ENCODE measurements at regions not wholly inside any gene's neighbourhood (a gene's known extent, or its start where the extent isn't known, plus 50 kb on each side); places are given as distances from the start of the nearest gene placed in this dataset.
"Not testable (repeated sequence)": the region's sequence is repeated elsewhere in the genome, so short reads cannot be mapped to it uniquely, and the experiment has no call there.

DNA sequence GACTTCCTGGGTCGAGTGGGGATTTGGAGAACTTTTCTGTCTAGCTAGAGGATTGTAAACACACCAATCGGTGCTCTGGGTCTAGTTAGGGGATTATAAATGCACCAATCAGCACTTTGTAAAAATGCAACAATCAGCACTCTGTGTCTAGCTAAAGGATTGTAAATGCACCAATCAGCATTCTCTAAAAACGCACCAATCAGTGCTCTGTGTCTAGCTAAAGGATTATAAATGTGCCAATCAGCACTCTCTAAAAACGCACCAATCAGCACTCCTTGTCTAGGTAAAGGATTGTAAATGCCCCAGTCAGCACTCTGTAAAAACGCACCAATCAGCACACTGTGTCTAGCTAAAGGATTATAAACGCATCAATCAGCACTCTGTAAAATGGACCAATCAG, 209.0 kb upstream of the SLC35B3 start:
- no peak for DNase-seq

DNA sequence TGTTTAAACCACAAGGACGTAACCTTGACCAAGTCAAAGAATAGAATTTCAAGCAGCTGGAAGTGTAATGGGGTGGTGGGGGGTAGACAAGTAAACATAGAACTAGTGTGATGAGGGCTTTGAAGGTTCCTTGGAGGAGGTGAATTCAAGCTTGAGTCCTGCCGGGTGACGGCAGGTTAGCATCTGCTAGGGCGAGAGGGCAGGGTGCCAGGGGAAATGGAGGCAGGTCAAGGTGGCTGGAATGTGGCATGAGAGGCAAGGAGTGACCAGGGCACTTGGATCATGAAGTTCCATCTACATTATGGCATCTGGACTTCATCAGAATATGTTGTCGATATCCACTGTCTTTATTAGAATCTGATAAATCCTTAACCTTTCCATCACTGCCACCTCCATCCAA, 207.5 kb upstream of the SLC35B3 start:
- no peak for DNase-seq

DNA sequence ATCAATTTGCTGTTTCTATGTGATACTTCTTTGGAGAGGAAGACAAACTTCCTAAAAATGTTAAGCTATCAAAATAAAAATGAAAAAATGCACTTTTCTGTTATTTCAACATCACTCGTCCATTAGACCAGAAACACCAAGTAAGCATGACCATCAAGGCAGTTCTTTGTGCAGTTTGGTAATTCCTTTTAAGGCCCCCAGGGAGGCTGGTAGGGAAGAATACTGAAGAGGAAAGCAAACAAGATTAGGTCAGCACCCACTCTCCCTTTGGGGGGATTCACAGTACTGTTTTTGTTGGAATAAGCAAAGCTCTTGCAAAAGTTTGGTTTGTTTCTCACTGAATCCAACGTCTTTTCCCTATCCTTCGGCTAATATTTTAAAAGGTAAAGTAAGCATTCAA, 206.8 kb upstream of the SLC35B3 start:
- no peak for DNase-seq

DNA sequence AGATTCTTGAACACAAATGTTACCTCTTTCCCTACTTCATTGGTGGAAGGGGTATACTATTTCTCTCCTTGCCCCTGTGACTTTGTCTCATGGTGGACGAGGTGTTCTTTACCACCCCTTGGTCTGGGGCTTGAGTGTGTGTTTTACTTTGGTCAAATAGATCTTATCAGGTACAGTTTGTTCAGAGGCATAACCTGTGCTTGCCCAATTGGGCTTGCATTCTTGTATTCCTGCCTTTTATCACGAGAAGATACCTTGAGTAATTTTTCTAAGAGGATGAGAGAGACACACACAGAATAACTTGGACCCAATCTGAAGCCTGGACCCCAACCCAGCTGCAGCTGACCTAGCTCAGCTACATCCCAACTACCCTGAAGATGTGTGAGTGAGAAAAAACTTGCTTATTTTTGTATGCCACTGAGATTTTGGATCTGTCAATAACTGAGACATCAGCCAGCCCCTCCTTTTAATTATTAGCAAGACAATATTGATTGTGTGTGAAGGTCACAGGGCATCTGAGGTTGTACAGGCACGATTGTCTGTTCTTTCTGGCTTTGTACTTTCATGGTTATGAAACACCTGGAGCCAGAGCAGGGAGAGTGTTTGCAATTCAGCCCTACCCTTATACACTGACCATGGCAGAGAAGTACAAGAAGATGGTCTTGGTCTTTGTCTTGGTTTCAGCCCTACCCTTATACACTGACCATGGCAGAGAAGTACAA, 204.7 kb upstream of the SLC35B3 start:
- DNase-seq, result no peak

DNA sequence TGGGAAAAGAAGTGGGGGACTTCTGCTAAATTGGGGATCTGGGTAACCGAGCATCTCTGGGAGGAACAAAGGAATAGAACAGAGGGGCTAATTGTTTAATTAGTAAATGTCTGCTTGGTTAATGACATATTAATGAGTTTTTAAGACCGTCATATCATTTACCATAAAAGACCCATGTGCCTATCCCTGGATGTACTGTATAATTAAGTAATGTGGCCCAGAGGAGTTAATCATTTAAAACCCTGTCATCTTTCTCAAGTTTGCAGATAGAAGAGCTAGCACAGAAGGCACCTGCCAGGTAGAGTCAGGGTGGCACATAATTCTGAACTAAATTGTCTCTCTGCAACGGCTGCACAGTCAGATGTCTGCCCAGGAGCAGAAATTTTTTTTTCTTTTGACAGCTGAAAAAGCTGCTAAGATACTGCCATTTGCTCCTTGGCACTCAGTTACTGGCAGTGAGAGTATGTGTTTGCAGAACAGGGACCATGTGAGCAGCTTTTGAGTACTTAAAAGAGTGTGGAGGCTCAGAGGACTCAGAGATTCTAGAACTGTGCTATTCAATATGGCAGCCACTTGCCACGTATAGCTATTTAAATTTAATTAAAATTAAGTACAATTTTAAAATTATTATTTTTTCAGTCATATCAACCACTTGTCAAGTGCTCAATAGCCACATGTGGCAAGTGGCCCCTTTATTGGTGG, 202.7 kb upstream of the SLC35B3 start:
- no peak for DNase-seq

DNA sequence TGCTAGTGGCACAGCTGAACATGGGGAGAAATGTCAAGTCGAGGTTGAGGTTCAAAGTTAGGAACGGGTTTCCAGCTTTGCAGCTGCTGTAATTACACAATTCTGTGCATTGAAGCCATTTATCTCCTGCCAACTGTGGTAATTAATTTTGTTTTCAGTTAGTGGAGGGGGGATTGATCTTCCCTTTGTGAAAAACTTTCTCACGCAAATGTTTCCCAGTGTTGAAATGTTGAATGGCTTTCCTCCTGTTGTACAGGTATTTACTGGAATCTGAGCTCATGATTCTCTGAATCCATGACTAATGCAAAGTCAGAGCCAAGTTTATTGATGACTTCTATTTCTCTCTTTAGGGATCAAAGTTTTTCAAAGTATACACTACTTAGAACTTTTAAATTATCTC, 198.4 kb upstream of the SLC35B3 start:
- no peak for DNase-seq

DNA sequence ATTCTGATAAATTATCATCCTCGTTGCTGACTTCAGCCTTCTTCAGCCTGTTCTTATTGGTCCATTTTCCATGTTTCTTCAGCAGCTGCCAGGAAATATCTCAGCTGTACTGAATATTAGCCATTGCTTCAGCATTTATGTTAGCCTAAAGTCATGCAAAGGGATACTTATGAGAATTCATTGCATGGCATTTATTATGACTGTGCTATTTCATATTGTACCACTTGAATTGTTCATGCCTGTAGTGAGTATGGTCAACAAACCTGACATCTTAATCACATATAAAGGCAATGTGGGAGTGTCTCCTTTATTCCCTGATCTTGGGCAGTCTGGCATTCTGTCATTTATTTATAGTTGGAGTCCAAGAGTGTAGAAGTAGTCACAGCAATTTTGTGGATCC, 193.4 kb upstream of the SLC35B3 start:
- DNase-seq, result no peak

DNA sequence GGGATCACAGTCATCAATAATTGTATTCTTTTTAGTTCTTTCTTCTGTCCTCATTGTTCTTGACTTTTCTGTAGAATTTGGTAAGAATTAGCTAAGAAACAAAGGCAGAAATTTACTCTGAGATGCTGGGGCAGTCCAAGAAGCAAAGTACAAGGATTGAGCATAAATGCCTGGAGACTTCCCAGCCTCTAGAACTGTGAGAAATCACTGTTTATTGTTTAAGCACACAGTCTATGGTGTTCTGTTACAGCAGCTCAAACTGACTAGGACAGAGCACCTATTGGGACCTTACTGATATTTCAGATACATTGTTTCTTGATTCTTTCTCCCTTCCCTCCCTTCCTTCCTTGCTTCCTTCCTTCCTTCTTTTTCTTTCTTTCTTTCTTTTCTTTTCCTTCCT, 192.7 kb upstream of the SLC35B3 start:
- DNase-seq, result no peak

DNA sequence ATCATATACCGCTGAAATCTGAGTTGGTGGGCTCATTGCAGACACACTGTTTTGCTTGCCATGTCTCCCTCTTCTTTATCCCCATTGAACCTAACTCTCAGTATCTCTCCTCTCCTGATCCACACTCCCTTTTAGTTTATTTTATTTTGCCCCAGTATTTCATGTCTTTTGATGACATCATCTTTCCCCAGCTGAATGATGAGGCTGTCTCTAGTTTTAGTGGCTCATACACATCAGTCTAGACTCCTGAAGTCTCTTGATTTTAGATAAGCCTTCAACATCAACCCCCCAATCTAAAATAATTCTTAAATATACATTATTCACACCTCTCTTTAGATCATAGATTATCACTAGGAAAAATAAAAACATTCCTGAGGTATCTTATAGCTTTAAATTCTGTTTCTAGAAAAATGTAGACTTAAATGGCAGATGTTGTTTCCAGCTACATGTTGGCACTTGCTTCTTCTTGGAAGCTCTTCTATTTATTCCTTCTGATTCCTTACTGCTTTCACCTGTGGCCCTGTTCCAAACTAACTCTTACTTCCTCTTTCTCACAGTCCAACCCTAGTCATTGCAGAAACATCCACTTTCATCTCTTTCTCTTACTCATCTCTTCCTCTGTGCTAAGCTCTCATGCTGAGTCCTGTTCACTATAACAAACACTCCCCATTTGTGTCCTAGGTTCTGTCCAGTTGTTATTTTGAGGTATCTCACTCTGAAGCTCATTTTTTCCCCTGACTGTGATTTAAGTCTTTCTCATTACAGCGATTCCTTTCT, 191.9 kb upstream of the SLC35B3 start:
- DNase-seq, result no peak

DNA sequence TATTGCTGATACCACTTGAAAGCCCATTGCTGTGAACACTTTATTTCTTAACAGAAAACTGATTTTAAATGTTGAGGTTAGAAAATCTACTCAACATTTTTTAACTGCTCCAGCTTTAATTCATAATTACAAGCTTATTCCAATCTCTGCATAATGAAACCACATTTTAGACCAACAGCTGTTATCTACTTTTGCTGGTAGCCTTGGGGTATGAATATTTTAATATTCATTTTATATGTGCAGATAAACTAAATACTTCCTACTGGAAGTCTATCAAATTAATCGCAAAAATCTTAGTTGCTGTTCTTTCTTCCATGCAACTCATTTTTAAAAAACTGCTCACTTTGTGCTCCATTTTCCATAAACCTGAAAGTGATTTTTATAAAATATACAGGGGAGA, 189.3 kb upstream of the SLC35B3 start:
- no peak for DNase-seq

DNA sequence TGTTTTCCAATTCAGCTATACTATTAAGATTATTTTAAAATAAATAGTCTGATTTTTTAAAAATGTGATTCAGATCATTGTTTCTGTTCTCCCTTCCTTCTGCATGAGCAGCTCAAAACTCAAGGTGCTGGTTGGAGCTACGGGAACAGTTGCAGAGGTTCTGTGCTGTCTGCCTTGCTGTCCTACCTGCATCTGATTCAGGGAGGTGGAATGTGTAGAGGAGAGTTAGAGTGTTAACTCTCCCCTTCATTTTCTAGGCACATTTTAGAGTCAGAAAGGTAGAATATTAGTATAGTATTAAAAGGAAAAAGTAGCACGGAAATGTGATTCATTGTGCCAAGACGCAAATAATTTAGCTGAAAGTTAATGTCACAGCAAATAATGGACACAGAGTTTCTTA, 188.1 kb upstream of the SLC35B3 start:
- DNase-seq, result no peak

DNA sequence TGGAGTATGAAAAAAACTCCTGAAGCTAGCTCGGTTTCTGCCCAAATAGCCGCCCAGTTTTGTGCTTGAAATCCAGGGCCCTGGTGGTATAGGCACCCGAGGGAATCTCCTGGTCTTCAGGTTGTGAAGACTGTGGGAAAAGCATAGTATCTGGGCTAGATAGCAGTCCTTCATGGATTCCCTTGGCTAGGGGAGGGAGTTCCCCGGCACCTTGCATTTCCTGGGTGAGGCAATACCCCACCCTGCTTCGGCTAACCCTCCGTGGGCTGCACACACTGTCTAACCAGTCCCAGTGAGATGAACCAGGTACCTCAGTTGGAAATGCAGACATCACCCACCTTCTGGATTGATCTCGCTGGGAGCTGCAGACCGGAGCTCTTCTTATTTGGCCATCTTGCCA, 184.5 kb upstream of the SLC35B3 start:
- no peak for DNase-seq

DNA sequence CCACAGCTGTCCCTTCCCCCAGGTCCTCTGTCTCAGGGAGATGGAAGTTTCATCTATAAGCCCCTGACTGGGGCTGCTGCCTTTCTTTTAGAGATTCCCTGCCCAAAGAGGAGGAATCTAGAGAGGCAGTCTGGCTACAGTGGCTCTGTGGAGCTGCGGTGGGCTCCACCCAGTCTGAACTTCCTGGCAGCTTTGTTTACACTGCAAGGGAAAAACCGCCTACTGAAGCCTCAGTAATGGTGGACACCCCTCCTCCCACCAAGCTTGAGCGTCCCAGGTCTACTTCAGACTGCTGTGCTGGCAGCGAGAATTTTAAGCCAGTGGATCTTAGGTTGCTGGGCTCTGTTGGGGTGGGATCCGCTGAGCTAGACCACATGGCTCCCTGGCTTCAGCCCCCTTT, 184.1 kb upstream of the SLC35B3 start:
- DNase-seq, result not testable (repeated sequence)

DNA sequence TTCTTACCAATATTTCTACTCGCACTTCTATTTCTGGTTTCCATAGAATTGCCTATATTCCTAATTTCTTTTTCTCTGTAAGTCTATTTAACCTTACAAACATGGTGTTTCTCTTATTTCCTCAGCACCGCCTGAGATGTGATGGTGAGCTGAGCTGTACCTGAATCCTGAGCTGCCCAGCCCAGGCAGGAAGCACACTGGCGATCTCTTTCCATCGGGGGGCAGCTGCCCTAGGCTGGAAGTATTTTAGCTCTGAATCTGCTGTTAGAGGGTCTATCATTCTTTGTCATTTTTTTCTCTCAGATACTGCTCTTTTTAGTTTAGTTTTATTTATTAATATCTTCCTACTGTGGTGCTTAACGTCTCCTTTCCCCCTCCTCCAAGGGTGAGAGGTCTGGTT, 173.4 kb upstream of the SLC35B3 start:
- DNase-seq, result no peak

DNA sequence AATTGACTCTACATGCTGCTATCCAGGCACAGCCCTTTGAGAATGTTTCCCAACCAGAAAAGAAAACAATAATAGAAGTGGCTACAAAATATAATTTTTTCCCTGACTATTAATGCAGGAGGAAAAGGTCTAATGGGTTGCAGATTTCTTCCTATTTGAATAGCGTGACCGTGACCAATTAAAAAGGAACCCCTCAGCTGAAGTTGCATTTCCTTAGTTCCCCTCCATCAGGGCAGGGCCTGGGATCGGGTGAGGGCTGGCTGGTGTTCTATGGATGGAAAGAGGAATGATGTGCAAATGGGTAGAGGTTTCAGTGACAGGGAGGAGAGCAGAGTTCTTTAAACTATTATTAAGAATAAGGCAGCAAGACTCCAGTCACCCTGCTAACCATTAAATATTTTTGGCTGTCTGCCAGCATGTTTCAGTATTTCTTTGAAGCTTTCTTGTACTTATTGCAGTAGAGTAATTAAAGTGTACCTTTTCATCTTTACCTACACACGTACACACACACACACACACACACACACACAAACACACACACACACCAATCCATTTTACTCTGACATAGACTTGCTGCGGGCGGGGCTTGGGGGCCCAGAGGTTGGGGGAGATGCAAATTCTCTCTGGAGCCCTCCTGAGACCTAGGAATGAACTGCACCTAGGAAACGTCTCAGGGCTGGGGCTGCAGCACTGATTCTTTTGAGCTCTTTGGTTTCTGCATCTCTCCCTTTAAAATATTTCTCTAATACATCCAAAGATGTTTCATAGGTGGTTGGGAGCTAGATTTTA, 154.8 kb upstream of the SLC35B3 start:
- peak; percentile 25 for DNase-seq

DNA sequence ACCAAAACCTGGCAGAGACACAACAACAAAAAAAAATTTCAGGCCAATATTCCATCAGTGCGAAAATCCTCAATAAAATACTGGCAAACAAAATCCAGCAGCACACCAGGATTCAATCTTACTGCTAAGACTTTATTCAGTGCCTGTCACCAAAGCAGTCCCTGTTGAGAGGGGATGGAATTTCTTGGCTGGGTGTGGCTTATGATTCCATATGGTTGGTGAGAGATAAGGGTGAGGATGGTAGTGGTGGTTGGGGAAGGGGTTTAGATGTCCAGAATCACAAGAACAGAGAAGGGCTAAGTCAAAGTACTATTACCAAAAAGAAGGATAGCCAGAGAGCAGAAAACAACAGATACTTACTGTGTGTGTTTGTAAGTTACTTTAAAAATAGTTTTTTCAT, 152.8 kb upstream of the SLC35B3 start:
- DNase-seq, result no peak

DNA sequence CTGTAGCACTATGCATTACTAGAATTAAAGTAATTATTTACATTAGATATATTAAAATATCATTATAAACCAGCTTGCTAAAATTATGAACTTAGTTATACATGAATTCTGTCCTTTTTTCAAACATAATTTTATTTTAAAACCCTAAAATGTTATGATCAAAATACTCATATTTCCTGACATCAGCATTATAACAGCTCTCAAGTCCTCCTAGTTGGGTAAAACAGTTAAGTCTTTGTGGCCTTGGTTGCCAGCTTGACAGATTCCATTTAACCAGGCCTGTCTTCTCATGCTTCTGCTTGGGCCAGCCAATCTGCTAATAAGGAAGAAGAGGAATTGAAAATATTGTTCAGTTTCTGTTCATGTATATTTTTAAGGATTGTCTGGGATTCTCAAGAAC, 147.9 kb upstream of the SLC35B3 start:
- DNase-seq, result no peak

DNA sequence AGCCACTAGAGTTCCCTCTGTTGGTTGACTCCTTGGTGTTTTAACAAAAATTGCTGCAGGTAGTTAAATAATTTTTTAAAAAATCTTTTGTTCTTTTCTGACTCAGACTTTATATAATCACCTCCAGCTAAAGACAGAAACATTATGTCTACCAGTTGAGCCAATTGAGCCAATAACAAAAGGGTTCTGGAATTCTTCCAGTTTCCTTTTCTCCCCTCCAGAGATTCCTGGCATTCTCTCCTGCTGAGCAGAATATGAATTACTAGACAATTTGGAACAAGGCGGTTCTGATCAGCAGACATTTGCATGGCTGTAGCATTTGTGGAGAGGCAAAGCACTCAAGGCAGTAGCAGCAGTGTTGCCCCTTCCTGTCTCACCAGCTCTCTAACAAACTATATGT, 144.0 kb upstream of the SLC35B3 start:
- no peak for DNase-seq

DNA sequence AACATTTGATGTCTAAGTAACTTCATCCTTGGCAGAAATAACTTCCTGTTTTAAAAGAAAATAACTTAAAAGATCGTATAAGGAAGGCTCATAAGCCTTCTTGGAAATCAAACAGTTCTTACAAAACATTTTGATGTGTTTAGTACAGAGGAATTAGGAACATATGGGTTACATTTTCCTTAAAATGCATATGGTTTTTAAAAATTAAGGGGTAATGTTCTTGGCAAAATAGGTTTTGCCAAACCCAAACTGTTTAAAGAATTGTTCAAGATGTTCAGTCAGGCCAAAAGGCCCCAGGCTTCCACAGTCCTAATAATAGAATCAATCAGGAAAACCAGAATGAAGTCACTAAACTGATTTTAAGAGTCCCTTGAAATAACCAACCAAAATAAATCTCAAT, 142.7 kb upstream of the SLC35B3 start:
- no peak for DNase-seq

DNA sequence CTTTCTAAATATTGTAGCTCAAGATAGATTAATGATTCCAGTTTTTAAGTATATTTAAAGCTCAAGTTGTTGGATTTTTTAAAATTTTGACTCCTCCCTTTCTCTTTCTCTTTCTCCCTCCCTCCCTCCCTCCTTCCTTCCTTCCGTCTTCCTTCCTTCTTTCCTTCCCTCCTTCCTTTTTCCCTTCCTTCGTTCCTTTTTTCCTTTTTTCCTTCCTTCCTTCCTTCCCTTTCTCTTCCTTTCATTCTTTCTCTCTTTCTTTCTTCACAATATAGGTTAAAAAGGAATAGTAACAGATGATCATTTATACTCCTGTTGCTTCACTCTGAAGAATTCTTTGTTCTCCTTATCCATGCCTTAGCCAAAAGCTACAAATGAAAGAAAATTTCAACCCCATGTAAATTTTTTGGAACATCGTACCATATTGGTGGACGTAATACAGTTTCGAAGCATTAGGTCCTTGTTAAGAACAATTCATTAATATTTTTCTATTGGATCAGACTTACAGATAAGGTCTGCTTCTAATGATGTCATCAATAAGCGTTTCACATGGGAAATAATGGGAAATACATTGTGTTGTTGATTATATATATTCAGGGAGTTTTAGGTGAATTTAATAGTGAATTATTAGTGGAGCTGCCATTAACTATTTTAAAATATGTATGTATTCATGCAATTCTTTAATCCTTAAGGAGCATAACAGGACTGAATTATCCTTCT, 139.6 kb upstream of the SLC35B3 start:
- no peak for DNase-seq

DNA sequence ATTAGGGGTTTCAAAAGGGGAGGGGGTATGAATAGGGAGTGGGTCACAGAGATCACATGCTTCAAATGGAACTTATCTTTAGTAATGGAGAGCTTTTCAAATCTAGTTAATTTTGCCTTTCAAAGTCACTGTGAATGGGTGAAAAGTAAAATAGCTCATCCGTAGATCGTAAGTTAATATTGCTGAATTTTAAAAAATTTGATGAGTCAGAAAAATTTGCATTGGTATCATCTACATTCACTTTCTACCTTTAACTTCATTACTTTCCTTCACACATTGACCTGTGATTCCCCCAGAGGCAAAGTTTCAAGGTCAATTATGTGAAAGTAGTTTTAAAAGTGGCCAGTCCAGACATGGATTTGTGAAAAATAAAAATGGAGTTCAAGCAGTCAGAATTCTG, 139.0 kb upstream of the SLC35B3 start:
- no peak for DNase-seq
